MCF 10A (cell line): ENCODE measurements at regions not wholly inside any gene's neighbourhood (a gene's known extent, or its start where the extent isn't known, plus 50 kb on each side); places are given as distances from the start of the nearest gene placed in this dataset.

ENCODE experiments used
- BruUV-seq: library from RNA; stranded (reverse); fragments of 400-500 nt; replicated peaks from 2 replicates; lab custom pipeline; 2021; lab: Mats Ljungman, UMichigan
- CTCF ChIA-PET: fragments of 300-600 bp; sonication (Branson Sonifier 250); formaldehyde crosslinking; extraction: SDS; loops from one replicate; lab custom pipeline; 2021; ENCODE audit warnings: antibody characterized with exemption, inconsistent platforms; lab: Yijun Ruan, JAX
- POLR2A ChIA-PET: fragments of 300-600, 350-650 bp; sonication (Branson Sonifier 250); formaldehyde crosslinking; extraction: SDS; loops from one replicate; lab custom pipeline; 2020; ENCODE audit warnings: antibody characterized with exemption, inconsistent platforms; lab: Yijun Ruan, JAX
- DNase-seq: peaks from one replicate; pipeline ENCODE4 v3.0.0-alpha.2; 2018; ENCODE audit not compliant: unreplicated experiment
- H3K27ac Mint-ChIP-seq: one replicate; pipeline ENCODE4 v1.8.0; 2022; ENCODE audit warnings: mild to moderate bottlenecking, low read depth, mixed read lengths; ENCODE audit not compliant: unreplicated experiment
- H3K27me3 Mint-ChIP-seq: one replicate; pipeline ENCODE4 v1.8.0; 2022; ENCODE audit warnings: mixed read lengths; ENCODE audit not compliant: insufficient read depth, unreplicated experiment
- H3K36me3 Mint-ChIP-seq: one replicate; pipeline ENCODE4 v1.8.0; 2022; ENCODE audit warnings: mild to moderate bottlenecking, moderate library complexity, mixed read lengths; ENCODE audit not compliant: insufficient read depth, unreplicated experiment
- H3K4me1 Mint-ChIP-seq: one replicate; pipeline ENCODE4 v1.8.0; 2022; ENCODE audit warnings: mixed read lengths; ENCODE audit not compliant: insufficient read depth, unreplicated experiment
- H3K4me3 Mint-ChIP-seq: one replicate; pipeline ENCODE4 v1.8.0; 2022; ENCODE audit warnings: mild to moderate bottlenecking, moderate library complexity, mixed read lengths; ENCODE audit not compliant: unreplicated experiment
- H3K9me3 Mint-ChIP-seq: one replicate; pipeline ENCODE4 v1.8.0; 2022; ENCODE audit warnings: mixed read lengths; ENCODE audit not compliant: unreplicated experiment
- intact Hi-C: fragments of 100-400 bp; cut with micrococcal nuclease; formaldehyde crosslinking; loops from 2 replicates; pipeline ENCODE4 v1.14.1; 2022
- TF ChIP-seq, protein P1 (sequence below): fragments of 200-600 bp; IDR thresholded peaks from one replicate; pipeline ENCODE4 v1.8.0; 2022; ENCODE audit warnings: antibody characterized with exemption, mild to moderate bottlenecking; ENCODE audit not compliant: unreplicated experiment

DNA sequence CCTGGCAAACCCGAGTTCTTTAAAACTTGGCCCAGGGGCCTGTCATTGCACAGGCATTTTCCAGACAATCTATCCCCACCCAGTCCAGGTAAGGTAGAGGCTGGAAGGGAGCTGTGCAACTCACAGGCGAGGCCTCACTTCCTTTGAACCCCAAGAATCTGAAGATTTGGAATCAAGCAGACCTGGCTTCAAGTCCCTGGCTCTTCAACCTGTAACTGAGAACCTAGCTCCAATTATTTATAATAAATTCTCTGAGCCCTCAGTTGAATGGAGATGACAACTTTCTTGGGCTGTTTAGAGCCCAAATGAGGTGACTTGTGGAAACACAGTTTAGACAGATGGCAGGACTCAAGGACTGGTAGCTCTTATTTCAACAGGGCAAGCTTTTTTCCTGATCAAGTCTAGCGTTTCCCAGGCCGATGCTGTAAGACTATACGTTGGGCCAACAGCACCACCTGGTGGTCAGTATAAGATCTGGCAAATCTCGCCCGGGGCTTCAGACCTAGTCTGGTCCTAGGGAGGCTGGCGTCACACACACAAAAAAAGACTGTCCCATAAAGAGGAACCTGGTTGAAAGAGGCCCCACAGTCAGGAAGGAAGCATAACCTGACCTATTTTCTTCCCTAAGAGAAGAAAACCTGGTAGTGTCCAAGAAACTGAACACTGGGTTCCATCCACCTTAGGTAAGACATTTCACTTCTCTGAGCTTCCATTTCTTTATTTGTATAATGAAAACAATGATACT is 117.9 kb downstream of the C17orf67 start:
- TF ChIP-seq, protein P1, sequence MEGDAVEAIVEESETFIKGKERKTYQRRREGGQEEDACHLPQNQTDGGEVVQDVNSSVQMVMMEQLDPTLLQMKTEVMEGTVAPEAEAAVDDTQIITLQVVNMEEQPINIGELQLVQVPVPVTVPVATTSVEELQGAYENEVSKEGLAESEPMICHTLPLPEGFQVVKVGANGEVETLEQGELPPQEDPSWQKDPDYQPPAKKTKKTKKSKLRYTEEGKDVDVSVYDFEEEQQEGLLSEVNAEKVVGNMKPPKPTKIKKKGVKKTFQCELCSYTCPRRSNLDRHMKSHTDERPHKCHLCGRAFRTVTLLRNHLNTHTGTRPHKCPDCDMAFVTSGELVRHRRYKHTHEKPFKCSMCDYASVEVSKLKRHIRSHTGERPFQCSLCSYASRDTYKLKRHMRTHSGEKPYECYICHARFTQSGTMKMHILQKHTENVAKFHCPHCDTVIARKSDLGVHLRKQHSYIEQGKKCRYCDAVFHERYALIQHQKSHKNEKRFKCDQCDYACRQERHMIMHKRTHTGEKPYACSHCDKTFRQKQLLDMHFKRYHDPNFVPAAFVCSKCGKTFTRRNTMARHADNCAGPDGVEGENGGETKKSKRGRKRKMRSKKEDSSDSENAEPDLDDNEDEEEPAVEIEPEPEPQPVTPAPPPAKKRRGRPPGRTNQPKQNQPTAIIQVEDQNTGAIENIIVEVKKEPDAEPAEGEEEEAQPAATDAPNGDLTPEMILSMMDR = peak; percentile 77
- H3K36me3 Mint-ChIP-seq = no peaks in the 10 kb centered on the region
- H3K27me3 Mint-ChIP-seq = no peaks in the 10 kb centered on the region
- no peak overlapping the region for H3K27ac Mint-ChIP-seq
- BruUV-seq = no TSS peak
- no peak overlapping the region for H3K4me3 Mint-ChIP-seq
- CTCF ChIA-PET = interaction anchor here (0.5 to 17.0 kb wide), 70 partner anchors 9 to 1121 kb away, joined by 3 to 275 read pairs (median 4); partner anchors contain the start of gene NOG
- H3K9me3 Mint-ChIP-seq = no peaks in the 10 kb centered on the region
- POLR2A ChIA-PET = interaction anchor here (0.5 to 2.9 kb wide), 9 partner anchors 16 to 595 kb away, joined by 3 to 29 read pairs (median 6); partner anchors contain the start of gene NOG
- DNase-seq = peak; percentile 85
- intact Hi-C loops = loop anchor here (1.0 to 5.0 kb wide), 5 partner anchors 61 to 588 kb away; partner anchors contain the start of gene NOG
- peaks cover 10% of the 10 kb centered on the region for H3K4me1 Mint-ChIP-seq

DNA sequence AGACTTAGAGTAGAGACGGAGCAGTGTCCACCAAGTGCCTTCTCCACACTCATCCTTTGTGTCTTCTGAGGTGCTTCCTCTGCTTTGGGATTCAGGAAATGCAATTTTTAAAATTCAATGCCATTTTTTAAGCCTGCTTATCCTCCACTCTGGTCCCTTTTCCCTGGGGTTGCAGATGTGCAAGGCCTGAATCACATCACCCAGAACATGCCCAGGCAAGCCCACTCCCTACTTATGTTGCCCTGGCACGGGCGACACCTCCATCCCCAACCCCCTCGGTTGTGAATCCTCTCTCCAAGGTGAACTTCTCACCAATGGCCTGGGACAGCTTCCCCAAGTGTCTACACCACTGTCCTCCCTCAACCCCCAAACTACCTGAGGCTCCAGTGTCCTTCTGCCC is 116.2 kb downstream of the C17orf67 start:
- peak overlapping the region; percentile 89 for H3K27ac Mint-ChIP-seq
- no peaks in the 10 kb centered on the region for H3K9me3 Mint-ChIP-seq
- H3K36me3 Mint-ChIP-seq = no peaks in the 10 kb centered on the region
- H3K27me3 Mint-ChIP-seq = no peaks in the 10 kb centered on the region
- ChIA-PET POLR2A (interaction anchor here (0.6 to 2.9 kb wide), 8 partner anchors 9 to 1914 kb away, joined by 3 to 29 read pairs (median 3); partner anchors contain the start of gene NOG), CTCF (interaction anchor here (0.6 to 17.0 kb wide), 12 partner anchors 12 to 1184 kb away, joined by 3 to 275 read pairs (median 19); partner anchors contain the start of gene NOG)
- TF ChIP-seq, protein P1 = no peak
- BruUV-seq = no TSS peak
- no peak overlapping the region for H3K4me3 Mint-ChIP-seq
- H3K4me1 Mint-ChIP-seq = peaks cover 10% of the 10 kb centered on the region
- peak; percentile 48 for DNase-seq
- intact Hi-C loops = loop anchor here (5.0 kb wide), 1 partner anchor 590 kb away; no protein-coding TSS in a partner anchor

DNA sequence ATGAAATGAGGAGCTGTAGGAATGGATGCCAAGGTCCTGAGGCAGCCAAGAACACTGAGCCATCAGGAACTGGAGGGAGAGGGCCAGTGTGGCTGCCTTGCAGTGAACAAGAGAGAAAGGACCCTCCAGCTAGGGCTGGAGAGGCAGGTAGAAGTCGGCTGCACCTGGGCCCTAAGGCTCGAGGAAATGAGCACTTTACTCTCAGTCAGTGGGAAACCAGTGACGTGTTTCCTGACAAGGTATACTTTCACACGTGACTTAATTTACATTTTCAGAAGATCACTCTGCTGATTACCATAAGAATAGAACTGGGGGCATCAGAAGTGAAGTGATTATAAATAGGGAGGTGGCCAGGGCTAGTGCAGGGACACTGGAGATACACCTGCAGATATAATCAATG is 115.2 kb downstream of the C17orf67 start:
- no TSS peak for BruUV-seq
- no peaks in the 10 kb centered on the region for H3K36me3 Mint-ChIP-seq
- no peak for DNase-seq
- intact Hi-C loops = loop anchor here (5.0 kb wide), 1 partner anchor 591 kb away; no protein-coding TSS in a partner anchor
- H3K9me3 Mint-ChIP-seq = no peaks in the 10 kb centered on the region
- no peaks in the 10 kb centered on the region for H3K27me3 Mint-ChIP-seq
- peaks cover 10% of the 10 kb centered on the region for H3K4me1 Mint-ChIP-seq
- ChIA-PET CTCF (interaction anchor here (0.5 to 17.0 kb wide), 8 partner anchors 13 to 591 kb away, joined by 3 to 275 read pairs (median 14); partner anchors contain the start of gene NOG), POLR2A (interaction anchor here (1.0 to 1.5 kb wide), 2 partner anchors 19 to 21 kb away, joined by 4 read pairs; no protein-coding TSS in a partner anchor)
- TF ChIP-seq, protein P1 = no peak
- peak overlapping the region; percentile 3 for H3K27ac Mint-ChIP-seq
- H3K4me3 Mint-ChIP-seq = no peak overlapping the region

DNA sequence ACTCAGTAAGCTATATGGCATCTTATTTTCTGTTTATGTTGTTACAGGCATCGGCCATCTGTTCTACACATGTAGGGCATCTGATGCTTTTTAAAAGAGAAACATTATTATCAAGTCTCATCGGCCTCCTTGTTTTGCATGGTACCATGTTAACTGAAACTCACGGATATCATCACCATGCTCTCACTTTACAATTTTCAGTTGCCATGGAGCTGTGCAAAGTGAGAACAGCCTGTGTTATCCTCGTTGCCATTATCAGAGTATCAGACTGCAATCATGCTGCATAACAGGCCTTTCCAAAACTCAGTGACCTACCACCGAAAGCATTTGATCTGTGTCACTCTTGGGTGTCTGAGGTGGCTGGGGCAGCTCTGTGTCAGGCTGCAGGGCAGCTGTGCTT is 110.3 kb downstream of the C17orf67 start:
- intact Hi-C loops = no loop called here
- no peaks in the 10 kb centered on the region for H3K27me3 Mint-ChIP-seq

More for the DNA sequence above, 110.3 kb downstream of the C17orf67 start:
- BruUV-seq = no TSS peak
- TF ChIP-seq, protein P1 = no peak
- no peak for DNase-seq
- ChIA-PET POLR2A (no interaction called here), CTCF (interaction anchor here (0.6 to 17.0 kb wide), 4 partner anchors 7 to 485 kb away, joined by 3 to 275 read pairs (median 8); partner anchors contain the start of gene NOG)
- H3K4me3 Mint-ChIP-seq = no peak overlapping the region
- no peaks in the 10 kb centered on the region for H3K36me3 Mint-ChIP-seq
- H3K4me1 Mint-ChIP-seq = peaks cover 18% of the 10 kb centered on the region
- no peak overlapping the region for H3K27ac Mint-ChIP-seq
- H3K9me3 Mint-ChIP-seq = no peaks in the 10 kb centered on the region
